SK-N-SH (cell line): ENCODE measurements at regions not wholly inside any gene's neighbourhood (a gene's known extent, or its start where the extent isn't known, plus 50 kb on each side); places are given as distances from the start of the nearest gene placed in this dataset.

Source experiments
- CTCF ChIA-PET: fragments of 300-600, 350-600 bp; formaldehyde crosslinking; extraction: SDS; loops from one replicate; lab custom pipeline; 2021; lab: Yijun Ruan, JAX
- POLR2A ChIA-PET: fragments of 350-600 bp; sonication (Branson Sonifier 250); formaldehyde crosslinking; extraction: SDS; loops from one replicate; lab custom pipeline; 2020; ENCODE audit warnings: antibody characterized with exemption, inconsistent platforms; lab: Yijun Ruan, JAX
- DNase-seq: peaks from one replicate; pipeline ENCODE4 v3.0.0; 2012
- H2AFZ ChIP-seq: fragments of 200-600 bp; sonication (generic); 2 replicates; pipeline ENCODE4 v1.8.1; 2016; ENCODE audit warnings: antibody characterized with exemption, mild to moderate bottlenecking, low read depth
- H3F3A ChIP-seq: fragments of 200-600 bp; sonication (generic); replicated peaks from 2 replicates; pipeline ENCODE3; 2016; ENCODE audit warnings: antibody characterized with exemption, mild to moderate bottlenecking; ENCODE audit not compliant: insufficient read depth
- H3K27ac ChIP-seq, 2 experiments: fragments of 200-500 bp in 1 of 2; fragments of 200-600 bp in 1 of 2; sonication (Bioruptor generic) in 1 of 2; sonication (generic), shearing (Covaris generic) in 1 of 2; 2 replicates each; pipeline versions ENCODE4 v1.5.1 to v1.6.1; 2014 to 2016; ENCODE audit warnings: low read depth in 2 of 2, inconsistent platforms in 1 of 2, low read length in 1 of 2, mild to moderate bottlenecking in 1 of 2, mixed read lengths in 1 of 2
- H3K27me3 ChIP-seq: fragments of 200-600 bp; sonication (generic), shearing (Covaris generic); 2 replicates; pipeline ENCODE4 v1.6.1; 2016; ENCODE audit warnings: mixed run types; ENCODE audit not compliant: insufficient read depth
- H3K36me3 ChIP-seq, 2 experiments: fragments of 200-500 bp in 1 of 2; fragments of 200-600 bp in 1 of 2; sonication (Bioruptor generic) in 1 of 2; sonication (generic) in 1 of 2; replicated peaks in 1 of 2; 2 replicates each; pipeline versions ENCODE3 to v1.5.1; 2014 to 2016; ENCODE audit warnings: low read length in 1 of 2, mild to moderate bottlenecking in 1 of 2; ENCODE audit not compliant: insufficient read depth in 2 of 2, control insufficient read depth in 1 of 2
- H3K4me1 ChIP-seq, 2 experiments: fragments of 200-500 bp in 1 of 2; fragments of 200-600 bp in 1 of 2; sonication (Bioruptor generic) in 1 of 2; sonication (generic), shearing (Covaris generic) in 1 of 2; 2 replicates each; pipeline versions ENCODE4 v1.5.1 to v1.6.1; 2014 to 2016; ENCODE audit warnings: low read depth in 1 of 2, low read length in 1 of 2, mixed run types in 1 of 2; ENCODE audit not compliant: insufficient read depth in 2 of 2, control insufficient read depth in 1 of 2
- H3K4me2 ChIP-seq: fragments of 200-600 bp; sonication (generic), shearing (Covaris generic); 2 replicates; pipeline ENCODE4 v1.6.1; 2017; ENCODE audit warnings: mixed run types
- H3K4me3 ChIP-seq, 2 experiments: fragments of 200-500 bp in 1 of 2; fragments of 200-600 bp in 1 of 2; sonication (Bioruptor generic) in 1 of 2; sonication (generic), shearing (Covaris generic) in 1 of 2; 2 replicates each; pipeline versions ENCODE4 v1.5.1 to v1.8.1; 2014 to 2016; ENCODE audit warnings: low read depth in 2 of 2, inconsistent platforms in 1 of 2, low read length in 1 of 2, mild to moderate bottlenecking in 1 of 2, mixed read lengths in 1 of 2, moderate library complexity in 1 of 2
- H3K79me2 ChIP-seq: fragments of 200-600 bp; sonication (generic); 2 replicates; pipeline ENCODE4 v1.8.1; 2017; ENCODE audit warnings: mild to moderate bottlenecking; ENCODE audit not compliant: insufficient read depth
- H3K9ac ChIP-seq: fragments of 200-600 bp; sonication (generic); 2 replicates; pipeline ENCODE4 v1.6.1; 2017; ENCODE audit warnings: mixed run types
- H3K9me2 ChIP-seq: fragments of 200-600 bp; sonication (generic); 2 replicates; pipeline ENCODE4 v1.6.1; 2017; ENCODE audit warnings: mixed run types
- H3K9me3 ChIP-seq: fragments of 200-600 bp; sonication (generic); 2 replicates; pipeline ENCODE4 v1.6.1; 2017; ENCODE audit warnings: mixed run types, mild to moderate bottlenecking, moderate library complexity
- H4K20me1 ChIP-seq: fragments of 200-600 bp; sonication (generic); 2 replicates; pipeline ENCODE4 v1.6.1; 2017; ENCODE audit warnings: mild to moderate bottlenecking, mixed run types; ENCODE audit not compliant: insufficient read depth
- CHD2 ChIP-seq: fragments of 150-350 bp; IDR thresholded peaks from 2 replicates; pipeline ENCODE4 v1.6.1; 2018; ENCODE audit warnings: low read length; ENCODE audit not compliant: partially characterized antibody
- ELF1 ChIP-seq: IDR thresholded peaks from 2 replicates; pipeline ENCODE4 v1.4.0; 2012
- FOSL2 ChIP-seq: IDR thresholded peaks from 2 replicates; pipeline ENCODE4 v1.4.0; 2012; ENCODE audit warnings: low read depth, mild to moderate bottlenecking, moderate library complexity, borderline replicate concordance
- FOXJ3 ChIP-seq: sonication (generic); formaldehyde crosslinking; IDR thresholded peaks from 2 replicates; pipeline ENCODE4 v1.5.1; 2020; ENCODE audit warnings: mild to moderate bottlenecking, missing genetic modification reagents
- FOXM1 ChIP-seq: IDR thresholded peaks from 2 replicates; pipeline ENCODE4 v1.4.0; 2012; ENCODE audit warnings: low read depth, mild to moderate bottlenecking
- GABPA ChIP-seq: IDR thresholded peaks from 2 replicates; pipeline ENCODE4 v1.4.0; 2012; ENCODE audit warnings: low read depth, mild to moderate bottlenecking
- GATA2 ChIP-seq: sonication (generic); formaldehyde crosslinking; IDR thresholded peaks from 2 replicates; pipeline ENCODE4 v1.5.0; 2020; ENCODE audit warnings: mild to moderate bottlenecking, missing genetic modification reagents
- IRF3 ChIP-seq: fragments of 150-350 bp; IDR thresholded peaks from 2 replicates; pipeline ENCODE4 v1.6.1; 2016; ENCODE audit warnings: mild to moderate bottlenecking, low read depth, low read length
- JUND ChIP-seq: IDR thresholded peaks from 2 replicates; pipeline ENCODE4 v1.4.0; 2012
- MXI1 ChIP-seq: IDR thresholded peaks from 2 replicates; pipeline ENCODE4 v1.6.1; 2012; ENCODE audit warnings: mild to moderate bottlenecking, low read depth, low read length, improper control_type of control experiment
- NFIC ChIP-seq: IDR thresholded peaks from 2 replicates; pipeline ENCODE4 v1.4.0; 2012; ENCODE audit warnings: borderline replicate concordance
- PBX3 ChIP-seq: IDR thresholded peaks from 2 replicates; pipeline ENCODE4; 2012
- RAD21 ChIP-seq: IDR thresholded peaks from 2 replicates; pipeline ENCODE4 v1.6.1; 2012; ENCODE audit warnings: mild to moderate bottlenecking, low read length
- RFX5 ChIP-seq: IDR thresholded peaks from 2 replicates; pipeline ENCODE4 v1.6.1; 2012; ENCODE audit warnings: mild to moderate bottlenecking, improper control_type of control experiment, low read length
- SIN3A ChIP-seq: IDR thresholded peaks from 2 replicates; pipeline ENCODE4 v1.6.1; 2012; ENCODE audit warnings: low read depth, mild to moderate bottlenecking, low read length, moderate library complexity, borderline replicate concordance
- SMC3 ChIP-seq: IDR thresholded peaks from 2 replicates; pipeline ENCODE4 v1.6.1; 2012; ENCODE audit warnings: low read depth, low read length, improper control_type of control experiment
- TAF1 ChIP-seq: IDR thresholded peaks from 2 replicates; pipeline ENCODE4 v1.6.1; 2012; ENCODE audit warnings: low read depth, mild to moderate bottlenecking, low read length, moderate library complexity, borderline replicate concordance
- TCF12 ChIP-seq: IDR thresholded peaks from 2 replicates; pipeline ENCODE4 v1.4.0; 2012
- USF1 ChIP-seq: IDR thresholded peaks from 2 replicates; pipeline ENCODE4 v1.4.0; 2012; ENCODE audit warnings: low read depth, borderline replicate concordance
- YY1 ChIP-seq: IDR thresholded peaks from 2 replicates; pipeline ENCODE4 v1.4.0; 2012; ENCODE audit warnings: low read depth, mild to moderate bottlenecking
- ZBTB33 ChIP-seq: IDR thresholded peaks from 2 replicates; pipeline ENCODE4 v1.4.0; 2012; ENCODE audit warnings: low read depth, borderline replicate concordance
- WGBS: methylation state at CpG from one replicate; pipeline ENCODE4 v1.1.6; 2017; ENCODE audit warnings: low lambda C conversion rate; 5-methylcytosine and 5-hydroxymethylcytosine counted together

- Histone ChIP-seq H3K4me1 (no peaks in the 10 kb centered on the region), H3K4me3 (no peak overlapping the region), H3K79me2 (no peaks in the 10 kb centered on the region), H3K4me2 (no peak overlapping the region), H3K27me3 (peaks cover 18% of the 10 kb centered on the region; the same call in 1 of the 2 replicates), H3K9me2 (no peaks in the 10 kb centered on the region), H3K36me3 (no peaks in the 10 kb centered on the region), H3K9ac (no peak overlapping the region), H3K9me3 (no peaks in the 10 kb centered on the region), H3F3A (no peaks in the 10 kb centered on the region), H3K27ac (no peak overlapping the region), H4K20me1 (no peaks in the 10 kb centered on the region), H2AFZ (no peak overlapping the region)
- CTCF ChIA-PET = no interaction called here
- DNase-seq = no peak
- TF ChIP-seq PBX3 (no peak), ZBTB33 (no peak), RAD21 (no peak), TAF1 (no peak), ELF1 (no peak), SIN3A (no peak)
- POLR2A ChIA-PET = no interaction called here
- WGBS = 24% methylated on average over 7 of the region's 7 CpGs
These were observed 111.5 kb upstream of the NHSL1 start for GRCh38 chr6:138610816-138611215.

- H3K79me2 ChIP-seq = no peaks in the 10 kb centered on the region
- CTCF ChIA-PET = no interaction called here
- 11% methylated on average over 2 of the region's 2 CpGs for WGBS
These were observed 114.9 kb upstream of the NHSL1 start for GRCh38 chr6:138614151-138614550.

GRCh38 chr6:138618168-138618567 lies 118.9 kb upstream of the NHSL1 start:
- DNase-seq = no peak
- H3K4me1 ChIP-seq = no peaks in the 10 kb centered on the region
- no peaks in the 10 kb centered on the region for H3K9me2 ChIP-seq
- peaks cover 16% of the 10 kb centered on the region; the same call in 1 of the 2 replicates for H3K27me3 ChIP-seq
- no peak overlapping the region for H3K4me3 ChIP-seq
- H3K79me2 ChIP-seq = no peaks in the 10 kb centered on the region
- ChIA-PET CTCF (no interaction called here), POLR2A (no interaction called here)
- no peak overlapping the region for H3K27ac ChIP-seq
- H4K20me1 ChIP-seq = no peaks in the 10 kb centered on the region
- H3K4me2 ChIP-seq = no peak overlapping the region
- H2AFZ ChIP-seq = no peak overlapping the region
- H3K9ac ChIP-seq = no peak overlapping the region
- WGBS = 9% methylated on average over 3 of the region's 3 CpGs
- H3K36me3 ChIP-seq = no peaks in the 10 kb centered on the region
- no peaks in the 10 kb centered on the region for H3F3A ChIP-seq
- H3K9me3 ChIP-seq = no peaks in the 10 kb centered on the region
- TF ChIP-seq SMC3 (no peak), RAD21 (no peak), RFX5 (no peak), GATA2 (CRISPR knock-in tag) (no peak), JUND (no peak), USF1 (no peak), IRF3 (no peak), ELF1 (no peak), FOXM1 (no peak), PBX3 (no peak), CHD2 (no peak), TAF1 (no peak)

More at GRCh38 chr6:138614151-138614550, 114.9 kb upstream of the NHSL1 start:
- no peak overlapping the region for H3K9ac ChIP-seq
- no peaks in the 10 kb centered on the region for H3K4me1 ChIP-seq
- POLR2A ChIA-PET = no interaction called here
- no peak for TF ChIP-seq RFX5
- TF ChIP-seq MXI1 = no peak
- no peak for TF ChIP-seq FOSL2
- TF ChIP-seq GABPA = no peak
- no peak for TF ChIP-seq TCF12
- no peak for TF ChIP-seq FOXJ3 (CRISPR knock-in tag)
- TF ChIP-seq YY1 = no peak
- no peak for TF ChIP-seq NFIC
- TF ChIP-seq CHD2 = no peak
- TF ChIP-seq RAD21 = no peak
- TF ChIP-seq GATA2 (CRISPR knock-in tag) = no peak
- H3K4me3 ChIP-seq = no peak overlapping the region
- no peaks in the 10 kb centered on the region for H3K9me3 ChIP-seq
- no peak overlapping the region for H3K27ac ChIP-seq
- H2AFZ ChIP-seq = no peak overlapping the region
- no peaks in the 10 kb centered on the region for H3K36me3 ChIP-seq
- no peaks in the 10 kb centered on the region for H3K9me2 ChIP-seq
- H4K20me1 ChIP-seq = no peaks in the 10 kb centered on the region
- no peak overlapping the region for H3K4me2 ChIP-seq
- peaks cover 16% of the 10 kb centered on the region; the same call in 1 of the 2 replicates for H3K27me3 ChIP-seq
- DNase-seq = no peak
- H3F3A ChIP-seq = no peaks in the 10 kb centered on the region
